ENCODE measurements at regions not wholly inside any gene's neighbourhood (a gene's known extent, or its start where the extent isn't known, plus 50 kb on each side); places are given as distances from the start of the nearest gene placed in this dataset.

DNA sequence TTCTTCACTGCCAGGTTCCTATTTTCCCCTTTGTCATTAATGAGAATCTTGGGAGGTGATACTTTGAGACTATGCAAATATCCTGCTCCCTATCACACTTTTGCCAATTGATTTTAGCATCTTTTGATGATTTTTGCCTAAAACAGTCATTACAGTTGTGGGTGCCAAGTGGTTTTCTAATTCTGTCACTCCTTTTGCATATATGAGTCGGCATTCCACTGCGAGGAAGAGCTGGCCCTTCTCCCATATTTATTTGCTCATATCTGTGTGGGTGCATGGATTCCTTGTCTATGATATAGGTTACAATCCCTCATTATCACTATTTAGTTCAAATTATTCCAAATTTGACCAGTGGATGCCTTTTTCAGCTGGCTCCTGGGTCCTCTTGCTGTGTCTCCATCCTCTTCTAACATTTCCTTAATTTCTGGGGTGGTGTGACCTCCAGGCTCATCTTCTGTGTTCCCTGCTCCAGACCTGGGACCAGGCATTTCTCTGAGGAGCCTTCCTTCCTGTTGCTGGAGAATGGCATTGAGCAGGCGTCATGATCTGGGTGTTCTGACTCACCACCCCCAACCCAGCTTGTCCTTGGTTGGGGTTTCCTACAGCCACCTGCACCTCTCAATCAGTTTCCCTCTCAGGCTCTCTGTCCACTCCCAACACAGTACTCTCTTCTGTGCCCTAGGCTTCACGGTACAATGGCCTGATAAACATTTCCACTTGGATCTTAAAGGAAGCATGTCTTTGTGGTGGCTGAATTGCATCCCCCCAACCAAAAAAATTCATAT, 106.7 kb downstream of the NXNL2 start:
- no peak for FAIRE-seq
- no peak for TF ChIP-seq POU2F2 (IDR thresholded peaks at IDR 0.05; ENCODE audit: low read depth, low read length)
- TF ChIP-seq SPI1 (IDR thresholded peaks at IDR 0.05; ENCODE audit: low read depth, low read length) = no peak
- TF ChIP-seq TAF1 (IDR thresholded peaks at IDR 0.05; ENCODE audit: low read depth, low read length) = no peak
- no peak for TF ChIP-seq POLR2AphosphoS5 (IDR thresholded peaks at IDR 0.05; ENCODE audit: low read depth, low read length)
- no peak for TF ChIP-seq PAX5 (IDR thresholded peaks at IDR 0.05; ENCODE audit: insufficient read depth, low read length, severe bottlenecking)
- TF ChIP-seq POLR2A (IDR thresholded peaks at IDR 0.05; ENCODE audit: low read depth, low read length) = no peak
- no peak for DNase-seq (ENCODE audit: insufficient read length, low spot score)

DNA sequence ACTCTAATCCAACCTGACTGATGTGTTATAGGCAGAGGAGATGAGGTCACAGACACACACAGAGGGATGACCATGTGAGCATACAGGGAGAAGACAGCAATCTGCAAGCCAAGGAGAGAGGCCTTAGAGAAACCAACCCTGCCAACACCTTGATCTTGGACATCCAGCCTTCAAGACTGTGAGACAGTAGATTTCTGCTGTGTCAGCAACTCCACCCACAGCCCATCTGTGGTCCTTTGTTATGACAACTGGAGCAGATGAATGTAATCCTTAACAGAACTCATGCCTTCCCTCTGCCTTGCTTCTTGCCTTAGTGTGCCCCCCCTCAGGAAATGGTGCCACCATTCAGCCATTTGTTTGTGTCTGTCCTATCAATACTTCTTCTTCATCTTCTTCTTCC, 107.4 kb downstream of the NXNL2 start:
- no peak for FAIRE-seq
- TF ChIP-seq POLR2A (IDR thresholded peaks at IDR 0.05; ENCODE audit: low read depth, low read length) = no peak
- TF ChIP-seq SPI1 (IDR thresholded peaks at IDR 0.05; ENCODE audit: low read depth, low read length) = no peak
- no peak for TF ChIP-seq POU2F2 (IDR thresholded peaks at IDR 0.05; ENCODE audit: low read depth, low read length)
- TF ChIP-seq PAX5 (IDR thresholded peaks at IDR 0.05; ENCODE audit: insufficient read depth, low read length, severe bottlenecking) = no peak
- no peak for TF ChIP-seq POLR2AphosphoS5 (IDR thresholded peaks at IDR 0.05; ENCODE audit: low read depth, low read length)
- no peak for TF ChIP-seq TAF1 (IDR thresholded peaks at IDR 0.05; ENCODE audit: low read depth, low read length)
- DNase-seq (ENCODE audit: insufficient read length, low spot score) = no peak

DNA sequence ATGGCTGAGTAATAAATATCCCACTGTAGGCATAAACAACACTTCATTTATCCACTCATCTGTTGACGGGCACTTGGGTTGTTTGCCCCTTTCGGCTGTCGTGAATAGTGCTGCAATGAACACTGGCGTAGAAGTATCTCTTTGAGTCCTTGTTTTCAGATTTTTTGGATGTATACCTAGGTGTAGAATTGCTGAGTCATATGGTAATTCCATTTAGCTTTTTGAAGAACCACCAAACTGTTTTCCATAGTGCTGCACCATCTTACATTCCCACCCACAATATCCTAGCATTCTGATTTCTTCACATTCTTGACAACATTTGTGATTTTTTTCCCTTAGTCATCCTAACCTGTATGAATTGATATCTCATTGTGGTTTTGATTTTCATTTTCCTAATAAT, 109.0 kb downstream of the NXNL2 start:
- FAIRE-seq (no peak), DNase-seq (ENCODE audit: insufficient read length, low spot score) (no peak)
- TF ChIP-seq TAF1 (IDR thresholded peaks at IDR 0.05; ENCODE audit: low read depth, low read length) (no peak), POU2F2 (IDR thresholded peaks at IDR 0.05; ENCODE audit: low read depth, low read length) (no peak), PAX5 (IDR thresholded peaks at IDR 0.05; ENCODE audit: insufficient read depth, low read length, severe bottlenecking) (no peak), SPI1 (IDR thresholded peaks at IDR 0.05; ENCODE audit: low read depth, low read length) (no peak), POLR2A (IDR thresholded peaks at IDR 0.05; ENCODE audit: low read depth, low read length) (no peak), POLR2AphosphoS5 (IDR thresholded peaks at IDR 0.05; ENCODE audit: low read depth, low read length) (no peak)

DNA sequence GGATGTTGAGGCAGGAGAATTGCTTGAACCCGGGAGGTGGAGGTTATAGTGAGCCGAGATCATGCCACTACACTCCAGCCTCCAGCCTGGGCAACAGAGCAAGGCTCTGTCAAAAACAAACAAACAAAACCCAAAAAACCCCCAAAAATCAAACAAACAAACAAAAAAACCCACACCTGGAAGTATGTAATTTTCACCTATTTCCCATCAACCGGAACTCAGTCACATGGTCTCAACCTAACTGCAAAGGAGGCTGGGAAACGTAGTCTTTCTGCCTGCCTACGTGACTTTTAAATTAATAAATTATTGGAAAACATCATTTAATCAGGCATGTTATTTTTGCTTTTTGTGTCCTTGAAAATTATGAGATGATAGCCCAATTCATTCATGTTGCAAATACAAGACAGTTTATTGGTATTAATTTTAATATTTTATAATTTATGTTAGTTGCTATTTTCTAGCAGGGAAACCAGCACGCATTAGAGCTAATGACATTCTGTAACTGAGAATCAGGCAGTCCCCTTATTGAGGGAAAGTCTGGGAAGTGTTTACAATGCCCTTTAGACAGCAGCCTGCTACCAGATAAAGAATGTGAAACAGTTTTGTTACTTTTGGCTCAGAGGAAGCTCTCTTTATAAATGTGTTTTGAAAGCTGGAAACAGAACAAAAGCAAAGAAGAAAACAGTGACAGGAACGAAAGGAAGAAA, 110.3 kb downstream of the NXNL2 start:
- no peak for TF ChIP-seq POLR2AphosphoS5 (IDR thresholded peaks at IDR 0.05; ENCODE audit: low read depth, low read length)
- TF ChIP-seq POU2F2 (IDR thresholded peaks at IDR 0.05; ENCODE audit: low read depth, low read length) = no peak
- no peak for TF ChIP-seq TAF1 (IDR thresholded peaks at IDR 0.05; ENCODE audit: low read depth, low read length)
- TF ChIP-seq PAX5 (IDR thresholded peaks at IDR 0.05; ENCODE audit: insufficient read depth, low read length, severe bottlenecking) = no peak
- TF ChIP-seq POLR2A (IDR thresholded peaks at IDR 0.05; ENCODE audit: low read depth, low read length) = no peak
- no peak for TF ChIP-seq SPI1 (IDR thresholded peaks at IDR 0.05; ENCODE audit: low read depth, low read length)
- no peak for FAIRE-seq
- no peak for DNase-seq (ENCODE audit: insufficient read length, low spot score)

DNA sequence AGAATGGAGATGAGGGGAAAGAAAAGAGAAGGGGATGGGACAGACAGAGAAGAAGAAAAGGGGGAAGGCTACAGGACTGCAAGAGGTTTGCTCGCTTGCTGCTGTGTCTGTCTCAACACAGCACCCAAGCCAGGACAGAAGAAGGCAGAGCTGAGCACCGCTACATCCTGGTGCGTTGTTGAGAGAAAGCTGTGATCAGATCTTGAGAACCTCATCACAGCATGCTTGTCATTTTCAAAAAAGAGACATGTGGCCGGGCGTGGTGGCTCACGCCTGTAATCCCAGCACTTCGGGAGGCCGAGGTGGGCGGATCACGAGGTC, 110.9 kb downstream of the NXNL2 start:
- DNase-seq (ENCODE audit: insufficient read length, low spot score) = no peak
- TF ChIP-seq PAX5 (IDR thresholded peaks at IDR 0.05; ENCODE audit: insufficient read depth, low read length, severe bottlenecking) (no peak), POLR2A (IDR thresholded peaks at IDR 0.05; ENCODE audit: low read depth, low read length) (no peak), TAF1 (IDR thresholded peaks at IDR 0.05; ENCODE audit: low read depth, low read length) (no peak), POLR2AphosphoS5 (IDR thresholded peaks at IDR 0.05; ENCODE audit: low read depth, low read length) (no peak), POU2F2 (IDR thresholded peaks at IDR 0.05; ENCODE audit: low read depth, low read length) (no peak), SPI1 (IDR thresholded peaks at IDR 0.05; ENCODE audit: low read depth, low read length) (no peak)
- no peak for FAIRE-seq

DNA sequence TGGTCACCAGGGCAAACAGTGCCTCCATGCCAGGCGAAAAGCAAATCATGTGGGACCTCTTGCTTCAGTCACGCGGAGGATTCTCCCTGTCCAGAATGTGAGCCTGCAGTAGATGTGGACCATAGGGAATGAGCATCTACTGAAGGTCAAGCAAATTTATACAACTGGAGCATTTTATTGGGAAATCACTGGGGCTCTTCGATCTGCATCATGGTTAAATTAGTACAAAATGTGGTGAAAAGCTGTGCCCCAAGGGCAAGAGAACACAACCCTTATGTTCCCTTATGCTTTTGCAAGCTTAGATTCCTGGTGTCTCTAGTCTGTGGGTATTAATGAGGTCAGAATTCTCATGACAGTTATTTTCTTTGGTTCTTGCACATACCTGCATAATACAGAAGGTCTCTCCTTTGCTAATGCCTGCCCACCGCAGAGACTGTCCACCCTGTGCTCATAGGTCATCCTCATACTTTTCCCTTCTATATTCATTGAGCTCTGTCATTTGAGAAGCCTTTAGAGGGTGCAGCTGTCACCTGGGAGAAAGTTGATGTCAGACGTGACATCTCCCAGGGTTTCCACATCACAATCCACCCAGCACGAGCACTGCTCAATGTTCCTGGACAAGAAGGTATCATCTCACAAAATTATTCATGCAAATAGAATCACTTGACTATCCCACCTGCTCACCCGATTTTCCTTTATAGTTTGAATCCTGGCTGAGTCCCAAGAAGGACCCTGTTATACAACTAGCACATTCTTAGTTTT, 111.7 kb downstream of the NXNL2 start:
- DNase-seq (ENCODE audit: insufficient read length, low spot score) (no peak), FAIRE-seq (no peak)
- TF ChIP-seq TAF1 (IDR thresholded peaks at IDR 0.05; ENCODE audit: low read depth, low read length) (no peak), POU2F2 (IDR thresholded peaks at IDR 0.05; ENCODE audit: low read depth, low read length) (no peak), SPI1 (IDR thresholded peaks at IDR 0.05; ENCODE audit: low read depth, low read length) (no peak), POLR2A (IDR thresholded peaks at IDR 0.05; ENCODE audit: low read depth, low read length) (no peak), PAX5 (IDR thresholded peaks at IDR 0.05; ENCODE audit: insufficient read depth, low read length, severe bottlenecking) (no peak), POLR2AphosphoS5 (IDR thresholded peaks at IDR 0.05; ENCODE audit: low read depth, low read length) (no peak)

DNA sequence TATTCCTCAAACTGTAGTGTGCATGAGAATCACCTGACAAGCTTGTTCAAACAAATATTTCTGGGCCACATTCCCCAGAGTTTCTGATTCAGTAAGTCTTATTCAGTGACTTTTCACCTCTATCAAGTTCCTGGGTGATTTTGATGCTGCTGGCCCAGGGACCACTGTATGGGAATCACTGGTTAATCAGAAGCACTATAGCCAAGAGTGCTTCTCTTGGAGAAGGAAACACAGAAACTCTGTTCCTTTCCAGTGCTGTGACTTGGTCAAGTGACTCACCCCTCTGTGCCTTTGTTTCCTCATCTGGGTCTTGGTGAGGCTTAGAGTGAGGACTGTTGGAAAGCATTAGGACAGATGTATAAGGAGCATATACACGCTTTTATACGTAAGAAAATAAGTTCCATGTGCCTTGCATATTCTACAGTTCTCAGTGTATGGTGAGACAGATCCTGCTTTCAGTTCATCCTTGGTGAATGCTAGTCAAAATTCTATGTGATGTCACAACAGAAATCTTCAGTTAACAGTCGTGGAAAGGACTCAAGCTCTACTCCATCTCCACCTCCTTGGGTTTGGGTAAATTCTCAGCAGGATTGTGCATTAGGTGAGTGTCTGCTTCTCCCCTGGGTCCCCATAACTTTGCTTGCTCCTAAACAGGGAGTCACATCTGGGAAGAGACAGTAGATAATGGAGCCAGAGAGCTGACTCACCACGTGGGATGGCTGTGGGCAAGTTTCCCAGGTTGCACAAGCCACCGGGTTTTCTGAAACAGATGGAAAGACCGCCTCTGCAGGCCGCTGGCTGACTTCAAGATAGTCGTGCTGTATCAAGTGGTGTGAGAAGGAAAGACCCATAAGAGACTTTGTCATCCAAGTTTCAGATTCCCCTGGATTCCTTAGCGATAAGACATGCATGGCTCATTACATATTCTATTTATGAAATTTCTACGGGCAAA, 117.0 kb downstream of the NXNL2 start:
- FAIRE-seq (no peak), DNase-seq (ENCODE audit: insufficient read length, low spot score) (no peak)
- TF ChIP-seq PAX5 (IDR thresholded peaks at IDR 0.05; ENCODE audit: insufficient read depth, low read length, severe bottlenecking) = no peak
- TF ChIP-seq POU2F2 (IDR thresholded peaks at IDR 0.05; ENCODE audit: low read depth, low read length) = no peak
- no peak for TF ChIP-seq TAF1 (IDR thresholded peaks at IDR 0.05; ENCODE audit: low read depth, low read length)
- TF ChIP-seq POLR2A (IDR thresholded peaks at IDR 0.05; ENCODE audit: low read depth, low read length) = no peak
- no peak for TF ChIP-seq SPI1 (IDR thresholded peaks at IDR 0.05; ENCODE audit: low read depth, low read length)
- no peak for TF ChIP-seq POLR2AphosphoS5 (IDR thresholded peaks at IDR 0.05; ENCODE audit: low read depth, low read length)

DNA sequence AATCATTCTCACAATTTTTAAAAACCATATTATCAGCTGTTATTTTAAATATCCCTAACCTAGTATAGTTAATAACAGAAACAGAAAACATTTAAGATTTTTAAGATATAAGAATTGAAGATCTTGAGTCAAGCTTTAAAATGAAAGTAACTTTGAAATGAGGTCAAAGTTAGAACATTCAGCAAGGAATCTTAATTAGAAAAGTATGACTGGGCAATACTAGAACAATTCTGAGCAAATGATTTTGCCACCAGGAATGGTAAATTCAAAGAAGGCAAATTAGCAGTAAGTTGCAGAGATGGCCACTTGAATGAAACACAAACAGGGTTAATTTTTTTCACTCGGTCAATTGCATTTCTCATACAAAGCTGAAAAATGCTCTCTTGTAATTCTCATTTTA, 117.9 kb downstream of the NXNL2 start:
- TF ChIP-seq PAX5 (IDR thresholded peaks at IDR 0.05; ENCODE audit: insufficient read depth, low read length, severe bottlenecking) (no peak), SPI1 (IDR thresholded peaks at IDR 0.05; ENCODE audit: low read depth, low read length) (no peak), POU2F2 (IDR thresholded peaks at IDR 0.05; ENCODE audit: low read depth, low read length) (no peak), TAF1 (IDR thresholded peaks at IDR 0.05; ENCODE audit: low read depth, low read length) (no peak), POLR2A (IDR thresholded peaks at IDR 0.05; ENCODE audit: low read depth, low read length) (no peak), POLR2AphosphoS5 (IDR thresholded peaks at IDR 0.05; ENCODE audit: low read depth, low read length) (no peak)
- DNase-seq (ENCODE audit: insufficient read length, low spot score) (no peak), FAIRE-seq (no peak)

Data from GM12891 (cell line).